Right lobe of liver (tissue), 6 donors: ENCODE measurements at regions not wholly inside any gene's neighbourhood (a gene's known extent, or its start where the extent isn't known, plus 50 kb on each side); places are given as distances from the start of the nearest gene placed in this dataset.
"Not testable (repeated sequence)": the region's sequence is repeated elsewhere in the genome, so short reads cannot be mapped to it uniquely, and the experiment has no call there.

Experiments
- ATAC-seq, 4 donors: fragments of 200-7000 bp; cut with Tn5 transposase; one replicate each; pipeline ENCODE4 v1.9.1; 2020; ENCODE audit warnings: mild to moderate bottlenecking in 4 of 4, moderate library complexity in 4 of 4
- DNase-seq, 3 donors: peaks; one replicate each; pipeline ENCODE4 v3.0.0-alpha.2; 2020
- H3K27ac ChIP-seq, 3 donors: fragments of 200-600 bp; one replicate each; pipeline ENCODE4 v1.8.0; 2022
- H3K27me3 ChIP-seq, 2 donors: fragments of 200-600 bp; one replicate each; pipeline ENCODE4 v1.8.0; 2022
- H3K36me3 ChIP-seq, 4 donors: fragments of 200-600 bp; sonication (generic) in 1 of 4; one replicate each; pipeline versions ENCODE4 v1.5.1 to v1.8.0; 2017 to 2022; ENCODE audit warnings: control low read depth in 1 of 4
- H3K4me1 ChIP-seq, 4 donors: fragments of 200-600 bp; sonication (generic) in 1 of 4; one replicate each; pipeline versions ENCODE4 v1.5.1 to v1.8.0; 2017 to 2022; ENCODE audit warnings: control low read depth in 1 of 4
- H3K4me3 ChIP-seq, 3 donors: fragments of 200-600 bp; one replicate each; pipeline ENCODE4 v1.8.0; 2022
- H3K9me3 ChIP-seq, 4 donors: fragments of 200-600 bp; sonication (generic) in 1 of 4; one replicate each; pipeline versions ENCODE4 v1.5.1 to v1.8.0; 2017 to 2022; ENCODE audit warnings: control low read depth in 1 of 4
- POLR2A ChIP-seq: fragments of 450-650 bp; IDR thresholded peaks from one replicate; pipeline ENCODE4 v1.6.1; 2017; ENCODE audit warnings: antibody characterized with exemption, mild to moderate bottlenecking
- WGBS: methylation state at CpG from one replicate; pipeline ENCODE4 v1.1.6; 2018; ENCODE audit warnings: low coverage, low lambda C conversion rate; ENCODE audit not compliant: insufficient coverage; ENCODE audit errors: missing lambda C conversion rate; 5-methylcytosine and 5-hydroxymethylcytosine counted together
- intact Hi-C, 2 donors: fragments of 100-400 bp; cut with DNase I; formaldehyde crosslinking; loops; one replicate each; pipeline versions ENCODE4 v1.11.2 to v1.14.1; 2022
- TF ChIP-seq, protein P1 (sequence below), 4 donors: fragments of 200-600 bp in 3 of 4; fragments of 450-650 bp in 1 of 4; IDR thresholded peaks; one replicate each; pipeline versions ENCODE4 v1.5.1 to v1.8.0; 2016 to 2022; ENCODE audit warnings: antibody characterized with exemption in 4 of 4, mild to moderate bottlenecking in 2 of 4
- donor health status: DM: no; HTN: yes; CAD: no.
- donor health status: DM: no; HTN: no; CAD: no.
- donor health status: DM: no; HTN: no; CAD: no.
- donor health status: DM: no; HTN: yes; CAD: no.
- donor health status: DM: no; HTN: yes; CAD: no.

- DNase-seq (no peak), ATAC-seq (no peak)
- Histone ChIP-seq H3K27ac (no peak overlapping the region), H3K4me1 (no peaks in the 10 kb centered on the region), H3K27me3 (no peaks in the 10 kb centered on the region), H3K4me3 (no peak overlapping the region), H3K9me3 (no peaks in the 10 kb centered on the region), H3K36me3 (no peaks in the 10 kb centered on the region)
- TF ChIP-seq POLR2A = no peak
- TF ChIP-seq, protein P1, sequence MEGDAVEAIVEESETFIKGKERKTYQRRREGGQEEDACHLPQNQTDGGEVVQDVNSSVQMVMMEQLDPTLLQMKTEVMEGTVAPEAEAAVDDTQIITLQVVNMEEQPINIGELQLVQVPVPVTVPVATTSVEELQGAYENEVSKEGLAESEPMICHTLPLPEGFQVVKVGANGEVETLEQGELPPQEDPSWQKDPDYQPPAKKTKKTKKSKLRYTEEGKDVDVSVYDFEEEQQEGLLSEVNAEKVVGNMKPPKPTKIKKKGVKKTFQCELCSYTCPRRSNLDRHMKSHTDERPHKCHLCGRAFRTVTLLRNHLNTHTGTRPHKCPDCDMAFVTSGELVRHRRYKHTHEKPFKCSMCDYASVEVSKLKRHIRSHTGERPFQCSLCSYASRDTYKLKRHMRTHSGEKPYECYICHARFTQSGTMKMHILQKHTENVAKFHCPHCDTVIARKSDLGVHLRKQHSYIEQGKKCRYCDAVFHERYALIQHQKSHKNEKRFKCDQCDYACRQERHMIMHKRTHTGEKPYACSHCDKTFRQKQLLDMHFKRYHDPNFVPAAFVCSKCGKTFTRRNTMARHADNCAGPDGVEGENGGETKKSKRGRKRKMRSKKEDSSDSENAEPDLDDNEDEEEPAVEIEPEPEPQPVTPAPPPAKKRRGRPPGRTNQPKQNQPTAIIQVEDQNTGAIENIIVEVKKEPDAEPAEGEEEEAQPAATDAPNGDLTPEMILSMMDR (IDR thresholded peaks at IDR 0.05) = no peak
- 58% methylated on average over 3 of the region's 3 CpGs for WGBS
- intact Hi-C loops = no loop called here
Measured at GRCh38 chr3:88301273-88301995, 151.7 kb downstream of the C3orf38 start.

DNA sequence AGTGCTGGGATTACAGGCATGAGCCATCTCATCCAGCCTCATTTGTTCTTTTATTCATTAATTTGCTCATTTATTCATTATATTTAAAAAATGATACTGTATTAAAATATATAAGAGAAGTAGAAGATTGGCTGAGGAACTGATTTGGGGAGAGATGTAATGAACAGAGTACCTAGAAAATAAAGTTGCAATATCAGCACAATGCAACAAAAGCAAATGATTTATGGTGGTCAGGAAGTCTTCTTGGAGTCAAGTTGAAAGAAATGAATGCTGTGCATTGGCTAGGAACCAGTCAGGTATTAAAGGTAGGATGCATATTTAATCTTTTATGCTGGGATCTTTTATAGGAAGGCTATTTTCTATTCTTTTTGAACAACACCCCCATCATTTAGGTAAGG lies 152.2 kb downstream of the C3orf38 start:
- Histone ChIP-seq H3K9me3 (no peaks in the 10 kb centered on the region), H3K27ac (no peak overlapping the region), H3K4me1 (no peaks in the 10 kb centered on the region), H3K36me3 (no peaks in the 10 kb centered on the region), H3K27me3 (no peaks in the 10 kb centered on the region), H3K4me3 (no peak overlapping the region)
- DNase-seq (no peak), ATAC-seq (no peak)
- intact Hi-C loops = no loop called here
- TF ChIP-seq, protein P1 (IDR thresholded peaks at IDR 0.05) = no peak
- no peak for TF ChIP-seq POLR2A

GRCh38 chr3:88303331-88303904 lies 153.7 kb downstream of the C3orf38 start:
- H3K36me3 ChIP-seq, H3K4me1 ChIP-seq, DNase-seq, H3K27ac ChIP-seq, H3K9me3 ChIP-seq, H3K4me3 ChIP-seq, H3K27me3 ChIP-seq, intact Hi-C loops, ATAC-seq: not testable (repeated sequence)
- WGBS = 77% methylated on average over 14 of the region's 30 CpGs

- no peaks in the 10 kb centered on the region for H3K27me3 ChIP-seq
- 35% methylated on average over 6 of the region's 12 CpGs for WGBS
- H3K27ac ChIP-seq = no peak overlapping the region
- H3K36me3 ChIP-seq = no peaks in the 10 kb centered on the region
- ATAC-seq (no peak), DNase-seq (no peak)
- no peaks in the 10 kb centered on the region for H3K4me1 ChIP-seq
- H3K9me3 ChIP-seq = no peaks in the 10 kb centered on the region
- TF ChIP-seq, protein P1 (IDR thresholded peaks at IDR 0.05) = no peak
- no peak for TF ChIP-seq POLR2A
- H3K4me3 ChIP-seq = no peak overlapping the region
- intact Hi-C loops = no loop called here
Measured at GRCh38 chr3:88307666-88308065, 157.9 kb downstream of the C3orf38 start.

- Histone ChIP-seq H3K27ac (no peak overlapping the region), H3K4me1 (no peaks in the 10 kb centered on the region), H3K27me3 (no peaks in the 10 kb centered on the region), H3K9me3 (no peaks in the 10 kb centered on the region), H3K4me3 (no peak overlapping the region), H3K36me3 (no peaks in the 10 kb centered on the region)
- 48% methylated on average over 3 of the region's 3 CpGs for WGBS
- no peak for TF ChIP-seq POLR2A
- TF ChIP-seq, protein P1 (IDR thresholded peaks at IDR 0.05) = no peak
- DNase-seq (no peak), ATAC-seq (no peak)
- intact Hi-C loops = no loop called here
Measured at GRCh38 chr3:88311826-88312225, 162.1 kb downstream of the C3orf38 start.
